ENCODE measurements at regions not wholly inside any gene's neighbourhood (a gene's known extent, or its start where the extent isn't known, plus 50 kb on each side); places are given as distances from the start of the nearest gene placed in this dataset.

- TF ChIP-seq KDM1A (IDR thresholded peaks at IDR 0.05; ENCODE audit: borderline replicate concordance, low read length) (no peak), TEAD4 (IDR thresholded peaks at IDR 0.05; ENCODE audit: low read depth, low read length) (no peak), CBX5 (IDR thresholded peaks at IDR 0.05; ENCODE audit: low read depth, low read length) (no peak)
These were observed 339.0 kb upstream of the PROK2 start (continued) for GRCh38 chr3:72123908-72124441.

All from H1 (cell line).